Liver (tissue), 8 donors: ENCODE measurements at regions not wholly inside any gene's neighbourhood (a gene's known extent, or its start where the extent isn't known, plus 50 kb on each side); places are given as distances from the start of the nearest gene placed in this dataset.

ENCODE experiments used
- DNase-seq: peaks from one replicate; pipeline ENCODE4 v3.0.0-alpha.2; 2017; ENCODE audit warnings: low spot score
- H3K27ac ChIP-seq, 2 donors: one replicate each; pipeline ENCODE4 v1.7.0; 2013; ENCODE audit warnings: inconsistent platforms in 2 of 2, low read length in 2 of 2, control low read depth in 1 of 2, low read depth in 1 of 2, mild to moderate bottlenecking in 1 of 2
- H3K27me3 ChIP-seq, 4 donors: one replicate each; pipeline versions ENCODE4 v1.6.1 to v1.7.0; 2013; ENCODE audit warnings: low read length in 3 of 4, inconsistent platforms in 1 of 4, mild to moderate bottlenecking in 1 of 4, moderate library complexity in 1 of 4; ENCODE audit not compliant: control insufficient read depth in 4 of 4, insufficient read depth in 4 of 4
- H3K36me3 ChIP-seq, 4 donors: one replicate each; pipeline versions ENCODE4 v1.6.1 to v1.7.0; 2013; ENCODE audit warnings: low read length in 3 of 4, mild to moderate bottlenecking in 3 of 4, low read depth in 1 of 4, moderate library complexity in 1 of 4; ENCODE audit not compliant: control insufficient read depth in 4 of 4, insufficient read depth in 3 of 4
- H3K4me1 ChIP-seq, 4 donors: one replicate each; pipeline versions ENCODE4 v1.6.1 to v1.7.0; 2013; ENCODE audit warnings: low read length in 3 of 4, mild to moderate bottlenecking in 3 of 4, moderate library complexity in 1 of 4; ENCODE audit not compliant: control insufficient read depth in 4 of 4, insufficient read depth in 4 of 4
- H3K4me3 ChIP-seq, 3 donors: one replicate each; pipeline versions ENCODE4 v1.6.1 to v1.7.0; 2013; ENCODE audit warnings: low read length in 3 of 3, control low read depth in 1 of 3, low read depth in 1 of 3, mild to moderate bottlenecking in 1 of 3
- H3K9ac ChIP-seq, 2 donors: one replicate each; pipeline ENCODE4 v1.7.0; 2013; ENCODE audit warnings: low read length in 2 of 2, mild to moderate bottlenecking in 2 of 2, moderate library complexity in 2 of 2, control low read depth in 1 of 2, low read depth in 1 of 2
- H3K9me3 ChIP-seq, 4 donors: one replicate each; pipeline versions ENCODE4 v1.6.1 to v1.7.0; 2013; ENCODE audit warnings: low read length in 3 of 4; ENCODE audit not compliant: control insufficient read depth in 4 of 4
- EGR1 ChIP-seq, 2 donors: IDR thresholded peaks; 2 replicates each; pipeline ENCODE4 v1.6.1; 2016 to 2018; ENCODE audit warnings: antibody characterized with exemption in 2 of 2, low read depth in 2 of 2
- FOXA1 ChIP-seq: IDR thresholded peaks from 2 replicates; pipeline ENCODE4 v1.6.1; 2016; ENCODE audit warnings: antibody characterized with exemption
- FOXA2 ChIP-seq: IDR thresholded peaks from 2 replicates; pipeline ENCODE4 v1.6.1; 2016; ENCODE audit warnings: antibody characterized with exemption
- GABPA ChIP-seq, 2 donors: IDR thresholded peaks in 1 of 2; conservative IDR thresholded peaks in 1 of 2; 2 replicates each; pipeline ENCODE4 v1.6.1; 2016; ENCODE audit warnings: antibody characterized with exemption in 2 of 2, mild to moderate bottlenecking in 1 of 2, moderate library complexity in 1 of 2
- HNF4A ChIP-seq, 2 donors: conservative IDR thresholded peaks; 2 replicates each; pipeline ENCODE4 v1.6.1; 2016; ENCODE audit warnings: antibody characterized with exemption in 2 of 2, mild to moderate bottlenecking in 2 of 2
- HNF4G ChIP-seq: IDR thresholded peaks from 2 replicates; pipeline ENCODE4 v1.6.1; 2016; ENCODE audit warnings: antibody characterized with exemption
- JUND ChIP-seq, 2 donors: IDR thresholded peaks; 2 replicates each; pipeline ENCODE4 v1.6.1; 2016; ENCODE audit warnings: antibody characterized with exemption in 2 of 2
- NR2F2 ChIP-seq: IDR thresholded peaks from 2 replicates; pipeline ENCODE4 v1.6.1; 2016; ENCODE audit warnings: antibody characterized with exemption
- RAD21 ChIP-seq, 2 donors: IDR thresholded peaks; 2 replicates each; pipeline ENCODE4 v1.6.1; 2016; ENCODE audit warnings: antibody characterized with exemption in 2 of 2, mild to moderate bottlenecking in 2 of 2
- RXRA ChIP-seq, 2 donors: IDR thresholded peaks; 2 replicates each; pipeline ENCODE4 v1.6.1; 2017 to 2018; ENCODE audit warnings: antibody characterized with exemption in 2 of 2, mild to moderate bottlenecking in 1 of 2
- SP1 ChIP-seq: IDR thresholded peaks from 2 replicates; pipeline ENCODE4 v1.6.1; 2018; ENCODE audit warnings: antibody characterized with exemption, mild to moderate bottlenecking
- TAF1 ChIP-seq: conservative IDR thresholded peaks from 2 replicates; pipeline ENCODE4 v1.6.1; 2016; ENCODE audit warnings: antibody characterized with exemption, mild to moderate bottlenecking
- YY1 ChIP-seq: IDR thresholded peaks from 2 replicates; pipeline ENCODE4 v1.6.1; 2016; ENCODE audit warnings: antibody characterized with exemption, mild to moderate bottlenecking
- WGBS: extraction: QIAGEN DNeasy Blood & Tissue Kit; methylation state at CpG from one replicate; pipeline ENCODE4 v1.1.7; 2013; 5-methylcytosine and 5-hydroxymethylcytosine counted together
- TF ChIP-seq, protein P1 (sequence below): fragments of 150-350 bp; IDR thresholded peaks from 2 replicates; pipeline ENCODE4 v1.5.1; 2017; ENCODE audit warnings: improper control_type of control experiment, low read depth, low read length; ENCODE audit not compliant: missing input control
- TF ChIP-seq, protein P2 (sequence below): IDR thresholded peaks from 2 replicates; pipeline ENCODE4 v1.6.1; 2016; ENCODE audit warnings: antibody characterized with exemption
- TF ChIP-seq, protein P3 (sequence below): IDR thresholded peaks from 2 replicates; pipeline ENCODE4 v1.6.1; 2016; ENCODE audit warnings: antibody characterized with exemption
- TF ChIP-seq, protein P4 (sequence below): IDR thresholded peaks from 2 replicates; pipeline ENCODE4 v1.6.1; 2016; ENCODE audit warnings: antibody characterized with exemption, mild to moderate bottlenecking
- TF ChIP-seq, protein P5 (sequence below): IDR thresholded peaks from 2 replicates; pipeline ENCODE4 v1.6.1; 2016; ENCODE audit warnings: antibody characterized with exemption
- donor health status: healthy.
- donor health status: healthy.
- donor health status: healthy.
- donor health status: healthy.
- donor health status: healthy.

DNA sequence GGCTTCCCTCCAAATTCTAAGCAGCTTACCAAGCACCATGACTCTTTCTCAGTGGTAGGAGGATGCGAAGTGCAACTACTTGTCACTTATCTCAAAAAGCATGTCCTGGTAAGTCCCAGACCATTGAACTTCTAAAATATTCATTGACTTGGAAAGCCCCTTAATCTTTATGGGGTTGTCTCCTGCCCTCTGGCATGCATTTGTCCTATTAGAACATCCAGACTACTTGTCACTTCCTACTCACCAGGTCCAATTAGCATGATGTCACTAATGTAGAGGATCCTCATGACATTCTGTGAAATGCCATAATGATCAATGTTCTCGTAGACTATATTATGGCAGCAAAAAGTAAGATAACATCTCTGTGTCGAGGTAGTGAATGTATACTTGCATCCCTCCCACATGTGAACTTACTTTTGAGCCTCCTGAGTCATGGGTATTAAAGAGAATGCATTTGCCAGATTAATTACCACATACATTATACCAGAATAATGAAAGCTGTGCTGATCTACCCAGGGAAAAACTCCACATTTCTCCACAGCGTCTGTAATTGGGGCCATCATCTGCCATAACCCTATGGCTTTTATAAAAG lies 63.5 kb upstream of the RAD23B start:
- DNase-seq: no peak
- Histone ChIP-seq H3K36me3 (no peaks in the 10 kb centered on the region), H3K9me3 (no peaks in the 10 kb centered on the region), H3K4me3 (no peak overlapping the region), H3K4me1 (no peaks in the 10 kb centered on the region), H3K27ac (no peak overlapping the region), H3K27me3 (no peaks in the 10 kb centered on the region), H3K9ac (no peak overlapping the region)
- WGBS: 92% methylated on average over 4 of the region's 4 CpGs
- TF ChIP-seq, protein P1, sequence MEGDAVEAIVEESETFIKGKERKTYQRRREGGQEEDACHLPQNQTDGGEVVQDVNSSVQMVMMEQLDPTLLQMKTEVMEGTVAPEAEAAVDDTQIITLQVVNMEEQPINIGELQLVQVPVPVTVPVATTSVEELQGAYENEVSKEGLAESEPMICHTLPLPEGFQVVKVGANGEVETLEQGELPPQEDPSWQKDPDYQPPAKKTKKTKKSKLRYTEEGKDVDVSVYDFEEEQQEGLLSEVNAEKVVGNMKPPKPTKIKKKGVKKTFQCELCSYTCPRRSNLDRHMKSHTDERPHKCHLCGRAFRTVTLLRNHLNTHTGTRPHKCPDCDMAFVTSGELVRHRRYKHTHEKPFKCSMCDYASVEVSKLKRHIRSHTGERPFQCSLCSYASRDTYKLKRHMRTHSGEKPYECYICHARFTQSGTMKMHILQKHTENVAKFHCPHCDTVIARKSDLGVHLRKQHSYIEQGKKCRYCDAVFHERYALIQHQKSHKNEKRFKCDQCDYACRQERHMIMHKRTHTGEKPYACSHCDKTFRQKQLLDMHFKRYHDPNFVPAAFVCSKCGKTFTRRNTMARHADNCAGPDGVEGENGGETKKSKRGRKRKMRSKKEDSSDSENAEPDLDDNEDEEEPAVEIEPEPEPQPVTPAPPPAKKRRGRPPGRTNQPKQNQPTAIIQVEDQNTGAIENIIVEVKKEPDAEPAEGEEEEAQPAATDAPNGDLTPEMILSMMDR: no peak
- TF ChIP-seq TAF1 (no peak), RAD21 (IDR thresholded peaks at IDR 0.05) (no peak), SP1 (no peak), NR2F2 (no peak), HNF4G (no peak), FOXA2 (no peak), RXRA (IDR thresholded peaks at IDR 0.05) (no peak), HNF4A (conservative IDR thresholded peaks at IDR 0.05) (no peak)

DNA sequence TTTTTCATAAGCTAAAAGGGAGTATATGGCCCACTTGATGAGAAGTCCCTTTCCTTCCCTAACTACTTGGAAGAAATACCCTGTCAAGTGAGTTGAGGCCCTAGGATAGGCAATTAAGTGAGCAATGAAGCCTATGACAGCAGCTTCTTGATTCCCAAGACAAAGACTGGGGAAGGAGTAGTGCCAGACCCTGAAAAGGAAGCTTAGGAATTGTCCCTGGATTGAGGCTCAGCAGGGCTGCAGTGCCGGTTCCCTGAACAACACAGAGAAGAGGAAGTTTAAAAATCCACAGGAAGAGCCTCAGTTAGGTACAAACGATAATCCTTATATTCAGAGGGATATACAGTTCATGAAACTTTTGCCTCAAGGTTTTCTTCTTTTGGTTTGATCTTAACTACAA lies 61.8 kb upstream of the RAD23B start:
- no peaks in the 10 kb centered on the region for H3K9me3 ChIP-seq
- 62% methylated on average over 2 of the region's 2 CpGs for WGBS
- DNase-seq: no peak
- no peaks in the 10 kb centered on the region for H3K27me3 ChIP-seq
- H3K27ac ChIP-seq: no peak overlapping the region
- no peak overlapping the region for H3K4me3 ChIP-seq
- no peak overlapping the region for H3K9ac ChIP-seq
- H3K36me3 ChIP-seq: no peaks in the 10 kb centered on the region
- H3K4me1 ChIP-seq: no peaks in the 10 kb centered on the region
- TF ChIP-seq, protein P2, sequence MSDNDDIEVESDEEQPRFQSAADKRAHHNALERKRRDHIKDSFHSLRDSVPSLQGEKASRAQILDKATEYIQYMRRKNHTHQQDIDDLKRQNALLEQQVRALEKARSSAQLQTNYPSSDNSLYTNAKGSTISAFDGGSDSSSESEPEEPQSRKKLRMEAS: no peak

DNA sequence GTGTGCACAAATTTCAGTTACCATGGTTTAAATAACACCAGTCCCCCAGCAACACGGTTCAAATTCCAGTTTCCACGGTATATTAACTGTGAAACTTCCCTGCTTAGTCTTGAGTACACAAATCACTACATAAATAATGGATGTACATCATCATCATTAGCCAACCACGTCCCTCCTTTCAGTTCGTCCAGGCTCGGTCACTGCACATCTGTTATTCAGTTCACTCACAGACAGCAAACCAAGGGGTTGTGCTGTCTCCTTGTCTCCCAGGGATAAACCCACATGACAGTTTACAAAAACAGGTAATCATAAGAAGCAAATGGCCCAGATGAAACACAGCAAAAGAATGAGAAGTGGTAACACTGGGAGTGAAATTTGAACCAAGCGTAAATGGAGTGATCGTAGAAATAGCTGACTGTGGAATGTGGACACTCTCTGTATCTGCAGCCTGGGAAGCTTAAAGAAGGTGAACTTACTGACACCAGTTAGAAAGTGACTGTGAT lies 61.0 kb upstream of the RAD23B start:
- no peak for DNase-seq
- TF ChIP-seq, protein P2: no peak
- TF ChIP-seq FOXA1: no peak
- no peak for TF ChIP-seq YY1
- no peak for TF ChIP-seq GABPA (IDR thresholded peaks at IDR 0.05 in 1 of 2, conservative IDR thresholded peaks at IDR 0.05 in 1 of 2)
- no peak for TF ChIP-seq NR2F2
- no peak for TF ChIP-seq RXRA (IDR thresholded peaks at IDR 0.05)
- TF ChIP-seq, protein P3, sequence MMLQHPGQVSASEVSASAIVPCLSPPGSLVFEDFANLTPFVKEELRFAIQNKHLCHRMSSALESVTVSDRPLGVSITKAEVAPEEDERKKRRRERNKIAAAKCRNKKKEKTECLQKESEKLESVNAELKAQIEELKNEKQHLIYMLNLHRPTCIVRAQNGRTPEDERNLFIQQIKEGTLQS: no peak
- TF ChIP-seq FOXA2: no peak
- TF ChIP-seq JUND (IDR thresholded peaks at IDR 0.05): no peak
- TF ChIP-seq SP1: no peak
- TF ChIP-seq, protein P4, sequence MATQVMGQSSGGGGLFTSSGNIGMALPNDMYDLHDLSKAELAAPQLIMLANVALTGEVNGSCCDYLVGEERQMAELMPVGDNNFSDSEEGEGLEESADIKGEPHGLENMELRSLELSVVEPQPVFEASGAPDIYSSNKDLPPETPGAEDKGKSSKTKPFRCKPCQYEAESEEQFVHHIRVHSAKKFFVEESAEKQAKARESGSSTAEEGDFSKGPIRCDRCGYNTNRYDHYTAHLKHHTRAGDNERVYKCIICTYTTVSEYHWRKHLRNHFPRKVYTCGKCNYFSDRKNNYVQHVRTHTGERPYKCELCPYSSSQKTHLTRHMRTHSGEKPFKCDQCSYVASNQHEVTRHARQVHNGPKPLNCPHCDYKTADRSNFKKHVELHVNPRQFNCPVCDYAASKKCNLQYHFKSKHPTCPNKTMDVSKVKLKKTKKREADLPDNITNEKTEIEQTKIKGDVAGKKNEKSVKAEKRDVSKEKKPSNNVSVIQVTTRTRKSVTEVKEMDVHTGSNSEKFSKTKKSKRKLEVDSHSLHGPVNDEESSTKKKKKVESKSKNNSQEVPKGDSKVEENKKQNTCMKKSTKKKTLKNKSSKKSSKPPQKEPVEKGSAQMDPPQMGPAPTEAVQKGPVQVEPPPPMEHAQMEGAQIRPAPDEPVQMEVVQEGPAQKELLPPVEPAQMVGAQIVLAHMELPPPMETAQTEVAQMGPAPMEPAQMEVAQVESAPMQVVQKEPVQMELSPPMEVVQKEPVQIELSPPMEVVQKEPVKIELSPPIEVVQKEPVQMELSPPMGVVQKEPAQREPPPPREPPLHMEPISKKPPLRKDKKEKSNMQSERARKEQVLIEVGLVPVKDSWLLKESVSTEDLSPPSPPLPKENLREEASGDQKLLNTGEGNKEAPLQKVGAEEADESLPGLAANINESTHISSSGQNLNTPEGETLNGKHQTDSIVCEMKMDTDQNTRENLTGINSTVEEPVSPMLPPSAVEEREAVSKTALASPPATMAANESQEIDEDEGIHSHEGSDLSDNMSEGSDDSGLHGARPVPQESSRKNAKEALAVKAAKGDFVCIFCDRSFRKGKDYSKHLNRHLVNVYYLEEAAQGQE: no peak
- TF ChIP-seq TAF1: no peak
- TF ChIP-seq HNF4A (conservative IDR thresholded peaks at IDR 0.05): no peak
- TF ChIP-seq, protein P5, sequence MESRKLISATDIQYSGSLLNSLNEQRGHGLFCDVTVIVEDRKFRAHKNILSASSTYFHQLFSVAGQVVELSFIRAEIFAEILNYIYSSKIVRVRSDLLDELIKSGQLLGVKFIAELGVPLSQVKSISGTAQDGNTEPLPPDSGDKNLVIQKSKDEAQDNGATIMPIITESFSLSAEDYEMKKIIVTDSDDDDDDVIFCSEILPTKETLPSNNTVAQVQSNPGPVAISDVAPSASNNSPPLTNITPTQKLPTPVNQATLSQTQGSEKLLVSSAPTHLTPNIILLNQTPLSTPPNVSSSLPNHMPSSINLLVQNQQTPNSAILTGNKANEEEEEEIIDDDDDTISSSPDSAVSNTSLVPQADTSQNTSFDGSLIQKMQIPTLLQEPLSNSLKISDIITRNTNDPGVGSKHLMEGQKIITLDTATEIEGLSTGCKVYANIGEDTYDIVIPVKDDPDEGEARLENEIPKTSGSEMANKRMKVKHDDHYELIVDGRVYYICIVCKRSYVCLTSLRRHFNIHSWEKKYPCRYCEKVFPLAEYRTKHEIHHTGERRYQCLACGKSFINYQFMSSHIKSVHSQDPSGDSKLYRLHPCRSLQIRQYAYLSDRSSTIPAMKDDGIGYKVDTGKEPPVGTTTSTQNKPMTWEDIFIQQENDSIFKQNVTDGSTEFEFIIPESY: no peak
- no peak for TF ChIP-seq EGR1 (IDR thresholded peaks at IDR 0.05; ENCODE audit: low read depth in 2 of 2)

More for the DNA sequence above, 61.0 kb upstream of the RAD23B start:
- Histone ChIP-seq H3K4me3 (no peak overlapping the region), H3K9ac (no peak overlapping the region), H3K36me3 (no peaks in the 10 kb centered on the region), H3K27me3 (no peaks in the 10 kb centered on the region), H3K9me3 (no peaks in the 10 kb centered on the region), H3K4me1 (no peaks in the 10 kb centered on the region), H3K27ac (no peak overlapping the region)
- 60% methylated on average over 7 of the region's 7 CpGs for WGBS
